Kidney epithelial cell (primary cell): ENCODE measurements at regions not wholly inside any gene's neighbourhood (a gene's known extent, or its start where the extent isn't known, plus 50 kb on each side); places are given as distances from the start of the nearest gene placed in this dataset.

Experiments
- DNase-seq: peaks from one replicate; pipeline ENCODE4 v3.0.0-alpha.2; 2010; ENCODE audit warnings: low read depth
- H3K27me3 ChIP-seq: 2 replicates; pipeline ENCODE4 v1.6.0; 2011; ENCODE audit warnings: low read length; ENCODE audit not compliant: control insufficient read depth, insufficient read depth
- H3K36me3 ChIP-seq: 2 replicates; pipeline ENCODE4 v1.5.1; 2011; ENCODE audit warnings: low read length; ENCODE audit not compliant: control insufficient read depth, insufficient read depth
- H3K4me3 ChIP-seq: 2 replicates; pipeline ENCODE4 v1.5.1; 2011; ENCODE audit warnings: low read depth, mild to moderate bottlenecking, control low read depth, low read length
- TF ChIP-seq, protein P1 (sequence below): IDR thresholded peaks from 2 replicates; pipeline ENCODE4 v1.5.1; 2011; ENCODE audit warnings: mild to moderate bottlenecking, moderate library complexity, low read length, control low read depth, inconsistent platforms; ENCODE audit not compliant: insufficient read depth, poor library complexity, severe bottlenecking

DNA sequence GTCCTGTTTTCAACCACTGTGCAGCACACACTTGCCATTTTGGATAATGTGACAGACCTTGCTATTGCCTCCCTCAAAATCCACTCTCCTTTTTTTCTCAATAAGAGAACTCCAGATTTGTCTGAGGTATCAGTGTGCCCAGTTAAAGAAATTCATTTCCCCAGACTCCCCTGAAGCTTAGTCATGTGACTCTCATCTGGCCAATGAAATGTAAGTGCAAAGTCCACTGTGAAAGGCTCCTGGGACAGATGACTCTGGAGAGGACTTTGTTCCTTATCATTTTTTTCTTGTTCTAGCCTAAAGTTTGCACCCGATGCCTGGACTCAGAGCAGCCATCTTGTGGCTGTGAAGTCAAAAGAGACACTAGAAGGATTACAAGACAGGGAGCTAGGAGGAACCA is 268.6 kb upstream of the LRTM1 start:
- Histone ChIP-seq H3K36me3 (no peaks in the 10 kb centered on the region), H3K27me3 (no peaks in the 10 kb centered on the region), H3K4me3 (no peak overlapping the region)
- TF ChIP-seq, protein P1, sequence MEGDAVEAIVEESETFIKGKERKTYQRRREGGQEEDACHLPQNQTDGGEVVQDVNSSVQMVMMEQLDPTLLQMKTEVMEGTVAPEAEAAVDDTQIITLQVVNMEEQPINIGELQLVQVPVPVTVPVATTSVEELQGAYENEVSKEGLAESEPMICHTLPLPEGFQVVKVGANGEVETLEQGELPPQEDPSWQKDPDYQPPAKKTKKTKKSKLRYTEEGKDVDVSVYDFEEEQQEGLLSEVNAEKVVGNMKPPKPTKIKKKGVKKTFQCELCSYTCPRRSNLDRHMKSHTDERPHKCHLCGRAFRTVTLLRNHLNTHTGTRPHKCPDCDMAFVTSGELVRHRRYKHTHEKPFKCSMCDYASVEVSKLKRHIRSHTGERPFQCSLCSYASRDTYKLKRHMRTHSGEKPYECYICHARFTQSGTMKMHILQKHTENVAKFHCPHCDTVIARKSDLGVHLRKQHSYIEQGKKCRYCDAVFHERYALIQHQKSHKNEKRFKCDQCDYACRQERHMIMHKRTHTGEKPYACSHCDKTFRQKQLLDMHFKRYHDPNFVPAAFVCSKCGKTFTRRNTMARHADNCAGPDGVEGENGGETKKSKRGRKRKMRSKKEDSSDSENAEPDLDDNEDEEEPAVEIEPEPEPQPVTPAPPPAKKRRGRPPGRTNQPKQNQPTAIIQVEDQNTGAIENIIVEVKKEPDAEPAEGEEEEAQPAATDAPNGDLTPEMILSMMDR, result no peak
- no peak for DNase-seq

DNA sequence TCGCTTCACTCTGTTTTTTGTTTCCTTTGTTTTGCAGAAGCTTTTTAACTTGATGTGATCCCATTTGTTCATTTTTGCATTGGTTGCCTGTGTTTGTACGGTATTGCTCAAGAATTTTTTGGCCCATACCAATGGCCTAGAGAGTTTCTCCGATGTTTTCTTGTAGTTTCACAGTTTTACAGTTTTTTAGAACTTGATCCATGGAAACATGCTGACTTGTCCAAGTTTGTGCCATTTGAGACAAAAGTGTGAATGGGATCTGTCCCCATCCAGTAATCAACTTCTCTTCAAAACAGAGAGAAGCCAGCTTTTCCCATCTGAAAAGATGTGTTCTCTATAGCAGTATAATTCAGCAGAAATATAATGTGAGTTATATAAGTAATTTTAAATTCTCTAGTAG is 266.5 kb upstream of the LRTM1 start:
- TF ChIP-seq, protein P1, result no peak
- Histone ChIP-seq H3K4me3 (no peak overlapping the region), H3K36me3 (no peaks in the 10 kb centered on the region), H3K27me3 (no peaks in the 10 kb centered on the region)
- DNase-seq, result no peak

DNA sequence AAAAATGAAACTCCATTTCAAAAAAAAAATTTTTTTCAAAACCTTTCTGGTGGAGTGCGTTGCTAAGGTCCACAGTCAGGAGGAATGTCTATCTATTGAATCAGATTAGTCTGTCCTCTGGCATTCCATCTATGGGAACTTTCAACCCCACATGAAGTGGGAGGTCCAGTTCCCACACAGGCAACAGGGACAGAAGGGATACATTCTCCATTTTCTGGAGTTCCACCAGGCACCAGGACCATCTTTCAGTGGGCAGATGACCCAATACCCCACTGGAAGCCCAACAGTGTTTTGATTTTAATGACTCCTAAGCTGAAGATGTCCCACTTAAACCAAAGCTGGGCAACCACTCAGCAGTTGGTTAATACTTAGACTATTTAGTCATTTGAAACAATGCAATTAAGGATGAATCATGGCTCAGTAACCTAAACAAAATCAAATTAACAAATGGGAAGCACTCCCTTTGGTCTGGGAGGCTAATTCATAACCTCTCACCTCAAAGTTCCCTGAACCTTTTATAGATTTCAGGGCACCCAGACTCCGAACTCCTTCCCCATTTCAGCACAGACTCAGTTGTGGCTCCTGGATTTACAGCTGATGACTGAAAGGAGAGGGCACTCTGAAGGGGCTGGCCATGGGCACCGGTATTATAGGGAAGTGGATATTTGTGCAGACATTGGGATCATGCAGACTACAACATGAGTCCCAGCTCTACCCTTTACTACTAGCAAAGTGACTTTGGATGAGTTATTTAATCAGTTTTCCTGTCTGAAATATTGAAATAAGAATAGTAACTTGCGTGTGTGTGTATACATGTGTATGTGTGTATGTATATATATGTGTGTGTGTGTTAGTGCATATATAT is 264.3 kb upstream of the LRTM1 start:
- TF ChIP-seq, protein P1, result no peak
- peak; percentile 85 for DNase-seq
- Histone ChIP-seq H3K27me3 (no peaks in the 10 kb centered on the region), H3K36me3 (no peaks in the 10 kb centered on the region), H3K4me3 (no peak overlapping the region)

DNA sequence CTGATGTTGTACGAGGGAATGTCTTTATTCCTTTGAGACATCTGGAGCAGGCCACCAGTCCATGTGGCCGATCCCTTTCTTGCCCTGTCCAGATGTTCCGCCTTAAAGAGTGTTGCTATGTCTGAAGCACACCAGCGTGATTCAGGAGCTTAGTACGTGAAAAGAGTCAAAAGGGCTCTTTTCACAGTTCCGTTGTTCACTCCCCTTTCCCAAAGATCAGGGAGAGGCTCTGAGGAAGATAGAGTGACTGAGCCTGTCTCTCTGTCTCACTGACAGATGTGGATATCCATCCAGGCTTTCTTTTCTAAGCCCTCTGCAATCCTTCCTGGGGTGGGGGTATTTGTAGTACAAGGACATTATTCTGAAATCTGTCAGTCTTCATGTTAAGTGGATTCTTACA is 262.5 kb upstream of the LRTM1 start:
- no peak for DNase-seq

DNA sequence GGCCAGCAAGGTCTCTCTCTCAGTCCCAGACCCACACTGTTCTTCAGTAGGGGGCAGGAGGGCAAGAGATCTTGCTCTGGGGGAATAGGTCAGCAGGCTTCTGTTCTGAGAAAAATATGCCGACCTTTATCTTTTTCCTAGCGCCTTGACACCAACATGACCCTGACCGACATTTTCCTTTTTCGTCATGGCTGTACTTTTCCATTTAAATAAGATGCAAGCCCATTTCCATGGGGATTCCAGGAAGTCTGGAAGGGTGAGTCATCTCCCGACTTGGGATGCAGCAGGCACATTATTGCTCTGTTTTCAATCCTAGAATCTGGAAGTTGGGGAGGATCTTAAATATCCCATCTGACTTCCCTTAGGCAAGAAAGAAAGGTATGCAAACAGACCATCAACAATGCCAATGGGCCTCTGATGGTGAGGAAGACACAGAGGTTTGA is 261.5 kb upstream of the LRTM1 start:
- H3K36me3 ChIP-seq, result no peaks in the 10 kb centered on the region
- TF ChIP-seq, protein P1, result no peak
- H3K27me3 ChIP-seq, result no peaks in the 10 kb centered on the region
- no peak for DNase-seq
- H3K4me3 ChIP-seq, result no peak overlapping the region

More for the DNA sequence above, 262.5 kb upstream of the LRTM1 start:
- no peaks in the 10 kb centered on the region for H3K27me3 ChIP-seq
- no peaks in the 10 kb centered on the region for H3K36me3 ChIP-seq
- TF ChIP-seq, protein P1, result no peak
- no peak overlapping the region for H3K4me3 ChIP-seq

DNA sequence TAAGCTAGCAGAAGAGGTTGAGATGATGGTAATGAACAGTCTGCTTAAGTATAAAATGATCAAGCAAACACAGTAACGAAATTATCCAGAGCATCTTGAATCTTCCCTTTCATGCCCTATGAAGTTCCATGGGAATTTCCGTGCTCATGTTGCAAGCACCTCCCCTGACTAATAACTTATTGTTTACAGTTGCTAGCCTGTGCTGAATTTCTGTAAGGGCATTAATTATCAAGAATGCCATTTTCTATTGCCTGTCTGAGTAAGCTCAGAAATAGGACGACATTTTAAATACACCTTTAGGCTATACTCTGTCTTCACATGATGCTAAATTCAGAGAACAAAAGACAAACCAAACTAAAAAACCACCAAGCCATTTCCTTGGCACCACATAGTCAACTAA is 257.5 kb upstream of the LRTM1 start:
- Histone ChIP-seq H3K36me3 (no peaks in the 10 kb centered on the region), H3K4me3 (no peak overlapping the region), H3K27me3 (no peaks in the 10 kb centered on the region)
- DNase-seq, result no peak
- TF ChIP-seq, protein P1, result no peak
